Fibroblast of lung (primary cell): ENCODE measurements at regions not wholly inside any gene's neighbourhood (a gene's known extent, or its start where the extent isn't known, plus 50 kb on each side); places are given as distances from the start of the nearest gene placed in this dataset.

Experiments used
- EZH2 ChIP-seq: IDR thresholded peaks from 2 replicates; pipeline ENCODE4 v1.5.1; 2012; ENCODE audit warnings: low read length, control low read depth, mild to moderate bottlenecking; ENCODE audit errors: missing control alignments
- TF ChIP-seq, protein P1 (sequence below), 2 donors: IDR thresholded peaks in 1 of 2; conservative IDR thresholded peaks in 1 of 2; 1 replicate in 1 of 2; 2 replicates in 1 of 2; pipeline ENCODE4 v1.5.1; 2011 to 2012; ENCODE audit warnings: low read length in 2 of 2, control low read depth in 1 of 2, inconsistent platforms in 1 of 2, low read depth in 1 of 2, mild to moderate bottlenecking in 1 of 2

DNA sequence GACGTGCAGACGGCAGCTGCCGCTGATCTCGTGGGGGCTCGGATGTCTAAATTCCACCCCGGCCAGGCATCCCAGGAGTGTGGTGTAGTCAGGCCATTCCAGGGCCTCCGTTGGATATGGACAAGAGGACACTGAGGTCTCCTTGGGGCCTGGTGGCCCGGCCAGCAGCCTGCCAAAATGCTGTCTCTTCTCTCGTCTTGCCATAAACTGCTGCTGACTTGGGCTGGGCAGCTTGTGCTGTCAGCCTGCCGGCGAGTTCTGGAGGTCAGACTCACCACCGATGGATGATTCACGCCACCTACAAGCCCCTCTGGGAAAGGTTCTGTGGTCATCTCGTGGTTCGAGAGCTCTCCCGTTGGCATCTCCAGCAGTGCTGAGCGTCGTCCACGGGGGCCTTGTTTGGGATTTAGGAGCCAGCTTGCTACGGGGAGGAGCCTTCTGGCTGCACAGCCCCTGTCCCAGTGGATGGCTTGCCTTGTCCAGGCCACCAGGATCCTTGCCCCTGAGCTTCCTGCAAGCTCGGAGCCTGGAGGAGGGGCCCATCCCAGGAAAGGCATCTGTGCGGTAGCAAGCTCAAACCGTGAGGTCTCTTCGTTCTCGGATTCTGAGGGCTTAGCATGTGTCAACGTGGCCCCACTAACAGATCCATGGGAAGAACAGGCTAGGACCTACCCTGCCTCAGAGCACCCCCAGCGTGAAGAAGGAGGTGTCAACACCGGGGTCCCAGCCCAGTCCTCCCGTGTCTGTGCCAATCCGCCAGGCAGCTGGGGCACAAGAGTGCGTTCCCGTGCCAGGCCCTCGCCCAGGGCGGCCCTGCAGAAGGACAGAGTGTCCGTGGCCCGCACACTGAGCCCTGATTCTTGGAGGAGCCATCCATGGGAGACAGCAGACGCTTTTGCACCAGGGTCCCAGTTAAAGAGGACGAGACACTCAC, 1114.1 kb downstream of the BRD1 start:
- TF ChIP-seq EZH2 = no peak
- TF ChIP-seq, protein P1, sequence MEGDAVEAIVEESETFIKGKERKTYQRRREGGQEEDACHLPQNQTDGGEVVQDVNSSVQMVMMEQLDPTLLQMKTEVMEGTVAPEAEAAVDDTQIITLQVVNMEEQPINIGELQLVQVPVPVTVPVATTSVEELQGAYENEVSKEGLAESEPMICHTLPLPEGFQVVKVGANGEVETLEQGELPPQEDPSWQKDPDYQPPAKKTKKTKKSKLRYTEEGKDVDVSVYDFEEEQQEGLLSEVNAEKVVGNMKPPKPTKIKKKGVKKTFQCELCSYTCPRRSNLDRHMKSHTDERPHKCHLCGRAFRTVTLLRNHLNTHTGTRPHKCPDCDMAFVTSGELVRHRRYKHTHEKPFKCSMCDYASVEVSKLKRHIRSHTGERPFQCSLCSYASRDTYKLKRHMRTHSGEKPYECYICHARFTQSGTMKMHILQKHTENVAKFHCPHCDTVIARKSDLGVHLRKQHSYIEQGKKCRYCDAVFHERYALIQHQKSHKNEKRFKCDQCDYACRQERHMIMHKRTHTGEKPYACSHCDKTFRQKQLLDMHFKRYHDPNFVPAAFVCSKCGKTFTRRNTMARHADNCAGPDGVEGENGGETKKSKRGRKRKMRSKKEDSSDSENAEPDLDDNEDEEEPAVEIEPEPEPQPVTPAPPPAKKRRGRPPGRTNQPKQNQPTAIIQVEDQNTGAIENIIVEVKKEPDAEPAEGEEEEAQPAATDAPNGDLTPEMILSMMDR (conservative IDR thresholded peaks at IDR 0.05 in 1 of 2, IDR thresholded peaks at IDR 0.05 in 1 of 2; ENCODE audit: low read depth in 1 of 2, low read length in 2 of 2) = no peak
